Activated CD4-positive, alpha-beta T cell treated with anti-CD3 and anti-CD28 coated beads, Interleukin-2, Interleukin-6, amounts not matched to agents 100 ng/mL and 50 ng/mL, durations not matched to agents 16 hours and 8 hours (primary cell): ENCODE measurements at regions not wholly inside any gene's neighbourhood (a gene's known extent, or its start where the extent isn't known, plus 50 kb on each side); places are given as distances from the start of the nearest gene placed in this dataset.
A peak's percentile ranks its signal among the peaks of the same experiment; 100 is the strongest.
"Not testable (repeated sequence)": the region's sequence is repeated elsewhere in the genome, so short reads cannot be mapped to it uniquely, and the experiment has no call there.

Source experiments
- DNase-seq: peaks from one replicate; pipeline ENCODE4 v3.0.0-alpha.2; 2020

- DNase-seq: not testable (repeated sequence)
Observed at GRCh38 chr9:41075671-41076070, 52.8 kb downstream of the FOXD4L6 start.

DNA sequence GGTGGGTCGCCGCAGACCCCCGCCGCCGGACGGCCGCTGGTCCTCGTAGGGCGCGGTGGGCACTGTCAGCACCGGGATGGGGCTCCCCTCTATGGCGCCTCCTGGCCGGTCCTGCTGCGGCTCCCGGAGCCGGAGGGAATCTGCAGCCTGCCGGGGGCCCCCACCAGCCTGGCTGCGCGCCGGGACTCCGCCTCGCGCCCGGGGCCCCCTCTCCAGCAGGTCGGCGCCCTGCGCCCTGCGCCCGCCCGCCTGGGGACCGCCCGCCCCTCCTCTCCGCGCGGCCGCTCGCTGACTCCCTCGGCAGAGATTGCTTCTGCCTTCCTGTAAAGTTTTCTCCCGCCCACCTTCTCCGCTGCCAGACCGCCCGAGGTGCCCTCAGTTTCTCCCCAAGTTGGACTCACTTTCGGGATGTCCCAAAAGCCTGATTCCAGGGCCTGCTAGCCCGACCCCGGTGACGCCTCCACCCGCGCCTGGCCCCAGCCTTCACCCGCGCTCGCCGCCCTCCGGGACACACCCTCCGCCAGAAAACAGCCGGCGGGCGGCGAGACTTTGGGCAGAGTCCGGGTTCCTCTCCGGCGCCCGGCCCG, 54.0 kb downstream of the FOXD4L6 start:
- DNase-seq: peak; percentile 25

GRCh38 chr9:41073471-41074243, 54.8 kb downstream of the FOXD4L6 start:
- DNase-seq: not testable (repeated sequence)

DNA sequence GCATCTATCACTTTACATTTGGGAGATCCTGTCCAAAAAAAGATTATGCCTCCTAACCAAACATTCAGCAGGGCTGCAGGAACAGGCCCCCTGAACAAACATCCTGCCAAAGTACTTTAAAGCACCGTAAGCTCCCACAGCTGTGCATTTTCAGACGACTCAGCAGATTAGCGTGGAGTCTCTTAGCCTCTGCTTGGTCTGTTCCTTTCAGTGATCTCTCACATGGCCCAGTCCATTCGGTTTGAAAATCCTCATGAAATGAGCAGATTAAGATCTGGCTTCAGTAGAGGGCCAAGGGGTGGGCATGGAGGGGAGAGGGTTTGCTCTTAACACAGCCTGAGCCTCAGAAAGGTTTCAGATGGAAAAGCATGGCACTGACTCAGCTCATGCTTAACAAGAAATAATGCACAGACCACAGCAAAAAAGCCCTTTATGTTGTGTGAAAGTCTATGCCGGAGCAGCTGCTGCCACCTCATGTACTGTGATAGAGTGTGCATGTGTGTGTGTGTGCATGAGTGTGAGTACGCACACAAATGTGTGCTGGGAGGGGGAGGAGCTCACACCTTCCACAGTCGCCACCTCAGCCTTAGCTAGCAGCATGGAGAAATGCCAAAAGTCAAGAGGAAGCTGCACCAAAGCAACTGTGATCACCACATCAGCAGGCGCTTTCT, 64.2 kb downstream of the FOXD4L6 start:
- DNase-seq: peak; percentile 32

DNA sequence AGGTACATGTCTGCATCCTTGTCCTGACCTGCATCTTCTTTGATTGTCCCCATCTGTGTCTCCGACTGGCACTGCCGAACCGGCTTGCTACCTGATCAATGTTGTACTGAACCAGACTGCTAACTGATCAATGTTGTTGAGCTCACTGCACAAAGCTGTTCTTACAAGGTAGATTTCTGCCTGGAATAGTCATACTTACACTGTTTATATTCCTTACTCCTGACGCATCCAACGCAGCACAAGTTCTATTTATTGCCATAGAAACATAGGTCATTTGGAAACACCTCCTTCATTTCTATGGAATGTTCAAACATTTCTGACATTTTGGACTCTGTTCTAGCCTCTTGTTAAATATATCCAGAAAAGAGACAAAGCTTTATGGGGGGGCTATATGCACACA, 65.2 kb downstream of the FOXD4L6 start:
- not testable (repeated sequence) for DNase-seq

DNA sequence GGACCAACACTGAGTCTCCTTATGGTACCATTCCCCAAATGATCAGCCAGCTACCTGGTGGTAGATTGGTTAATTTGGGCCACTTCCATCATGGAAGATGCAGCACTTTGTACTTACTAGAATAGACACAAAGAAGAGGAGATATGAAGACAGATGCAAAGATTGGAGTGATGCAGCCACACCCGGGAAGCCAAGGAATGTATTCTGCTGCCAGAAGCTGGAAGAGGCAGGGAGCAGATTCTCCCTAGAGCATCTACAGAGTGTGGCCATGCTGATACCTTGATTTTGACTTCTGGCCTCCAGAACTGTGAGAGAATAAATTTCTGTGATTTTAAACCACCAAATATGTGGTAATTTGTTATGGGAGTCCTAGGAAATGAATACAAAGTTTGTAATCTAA, 68.9 kb downstream of the FOXD4L6 start:
- not testable (repeated sequence) for DNase-seq

GRCh38 chr9:41053666-41054363, 74.7 kb downstream of the FOXD4L6 start:
- not testable (repeated sequence) for DNase-seq

DNA sequence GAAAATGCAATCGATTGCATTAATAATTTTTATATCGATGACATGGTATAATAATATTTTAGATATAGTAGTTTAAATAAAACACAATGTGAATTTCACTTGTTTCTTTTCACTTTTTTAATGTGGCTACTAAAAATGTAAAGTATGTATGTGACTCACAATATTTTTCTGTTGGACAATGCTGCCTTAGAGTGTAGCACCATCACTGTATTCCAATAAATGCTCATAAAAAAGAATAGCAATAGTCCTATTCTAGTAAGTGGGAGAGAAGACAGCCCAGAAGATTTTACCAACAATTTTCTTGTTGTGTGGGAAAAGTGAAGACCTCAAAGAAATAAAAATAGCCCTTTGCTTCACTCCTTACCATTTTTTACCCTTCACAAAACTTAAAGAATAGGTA, 79.8 kb downstream of the FOXD4L6 start:
- not testable (repeated sequence) for DNase-seq

GRCh38 chr9:41047792-41048191, 80.7 kb downstream of the FOXD4L6 start:
- DNase-seq: not testable (repeated sequence)

GRCh38 chr9:41044930-41045329, 83.6 kb downstream of the FOXD4L6 start:
- DNase-seq: not testable (repeated sequence)

GRCh38 chr9:41043433-41043832, 85.0 kb downstream of the FOXD4L6 start:
- DNase-seq: not testable (repeated sequence)

DNA sequence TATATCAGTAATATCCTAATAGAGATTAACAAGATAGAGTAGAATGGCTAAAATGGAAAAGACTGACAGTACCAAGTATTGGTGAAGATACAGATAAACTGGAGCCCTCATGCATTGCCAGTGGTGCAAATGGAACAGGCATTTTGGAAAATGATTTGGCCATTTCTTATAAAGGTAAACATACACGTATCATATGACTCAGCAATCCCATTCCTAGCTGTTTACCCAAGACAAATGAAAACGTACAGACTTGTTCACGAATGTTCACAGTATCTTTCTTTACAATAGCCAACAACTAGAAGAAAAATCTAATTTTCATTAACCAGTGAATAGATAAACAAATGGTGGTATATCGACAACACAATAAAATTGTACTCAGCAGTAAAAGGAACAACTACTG, 86.4 kb downstream of the FOXD4L6 start:
- not testable (repeated sequence) for DNase-seq

- not testable (repeated sequence) for DNase-seq
Observed at GRCh38 chr9:41040705-41041342, 87.7 kb downstream of the FOXD4L6 start.

DNA sequence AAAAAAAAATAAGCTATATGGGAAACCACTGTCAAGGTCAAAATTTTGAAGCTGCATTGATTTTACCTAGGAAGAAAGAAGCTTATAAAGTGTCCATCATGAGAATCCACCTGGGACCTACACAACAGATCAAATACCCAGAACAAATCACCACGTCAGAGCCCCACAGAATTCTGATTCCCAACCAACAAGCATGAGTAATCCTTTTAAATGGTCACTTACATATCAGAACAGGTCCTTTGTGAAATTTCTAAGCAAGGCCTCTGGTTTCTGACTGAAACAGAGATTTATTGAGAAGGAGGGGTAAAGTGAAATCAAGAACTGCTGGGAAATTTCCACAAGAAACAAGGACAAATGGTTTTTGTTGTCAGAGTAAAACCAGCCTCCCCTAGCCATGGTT, 93.2 kb downstream of the FOXD4L6 start:
- not testable (repeated sequence) for DNase-seq

DNA sequence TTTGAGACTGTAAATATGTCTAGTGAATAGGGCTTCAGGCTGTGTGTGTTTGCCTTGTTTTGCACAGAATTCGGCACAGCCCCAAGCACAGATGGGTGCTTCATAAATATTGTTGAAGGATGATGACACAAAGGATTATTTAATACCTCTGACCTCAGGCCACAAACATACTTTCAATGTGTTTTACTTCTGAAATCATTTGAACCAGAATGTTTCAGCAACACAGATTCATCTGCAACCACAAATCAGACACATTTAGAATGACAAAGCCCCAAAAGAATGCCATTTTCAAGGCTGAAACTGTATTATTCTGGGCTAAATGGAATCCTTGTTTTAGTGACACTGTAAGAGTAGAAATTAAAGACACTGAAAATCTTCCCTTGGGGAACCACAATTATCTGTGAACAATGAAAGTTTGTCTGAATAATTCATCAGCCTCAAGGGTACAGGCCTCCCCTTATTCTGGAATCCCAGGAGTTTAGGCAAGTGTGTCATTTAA, 93.7 kb downstream of the FOXD4L6 start:
- DNase-seq: not testable (repeated sequence)

GRCh38 chr9:41033877-41034276, 94.6 kb downstream of the FOXD4L6 start:
- DNase-seq: not testable (repeated sequence)

DNA sequence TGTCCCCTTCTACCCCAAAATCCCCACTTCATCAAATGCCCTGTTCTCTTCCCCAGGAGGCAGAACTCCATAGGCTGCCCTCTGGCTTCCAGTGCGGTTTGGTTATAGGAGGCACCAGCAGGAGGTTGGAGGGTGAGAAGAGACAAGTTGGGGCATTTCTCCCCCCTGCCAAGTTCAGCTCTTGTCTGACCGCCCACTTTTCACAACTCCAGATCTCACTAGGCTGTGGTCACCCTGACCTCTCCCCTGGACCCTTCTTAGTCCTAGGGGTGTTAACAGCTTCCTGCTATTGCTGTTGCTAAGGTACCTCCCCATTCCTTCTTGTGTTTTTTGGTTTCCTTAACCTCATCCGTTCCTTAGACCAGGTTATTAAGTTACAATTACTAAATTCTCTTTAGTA, 95.1 kb downstream of the FOXD4L6 start:
- not testable (repeated sequence) for DNase-seq

GRCh38 chr9:41026912-41027676, 101.4 kb downstream of the FOXD4L6 start:
- not testable (repeated sequence) for DNase-seq

DNA sequence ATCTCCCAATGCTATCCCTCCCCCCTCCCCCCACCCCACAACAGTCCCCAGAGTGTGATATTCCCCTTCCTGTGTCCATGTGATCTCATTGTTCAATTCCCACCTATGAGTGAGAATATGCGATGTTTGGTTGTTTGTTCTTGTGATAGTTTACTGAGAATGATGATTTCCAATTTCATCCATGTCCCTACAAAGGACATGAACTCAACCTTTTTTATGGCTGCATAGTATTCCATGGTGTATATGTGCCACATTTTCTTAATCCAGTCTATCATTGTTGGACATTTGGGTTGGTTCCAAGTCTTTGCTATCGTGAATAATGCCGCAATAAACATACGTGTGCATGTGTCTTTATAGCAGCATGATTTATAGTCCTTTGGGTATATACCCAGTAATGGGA, 106.1 kb downstream of the FOXD4L6 start:
- DNase-seq: not testable (repeated sequence)

DNA sequence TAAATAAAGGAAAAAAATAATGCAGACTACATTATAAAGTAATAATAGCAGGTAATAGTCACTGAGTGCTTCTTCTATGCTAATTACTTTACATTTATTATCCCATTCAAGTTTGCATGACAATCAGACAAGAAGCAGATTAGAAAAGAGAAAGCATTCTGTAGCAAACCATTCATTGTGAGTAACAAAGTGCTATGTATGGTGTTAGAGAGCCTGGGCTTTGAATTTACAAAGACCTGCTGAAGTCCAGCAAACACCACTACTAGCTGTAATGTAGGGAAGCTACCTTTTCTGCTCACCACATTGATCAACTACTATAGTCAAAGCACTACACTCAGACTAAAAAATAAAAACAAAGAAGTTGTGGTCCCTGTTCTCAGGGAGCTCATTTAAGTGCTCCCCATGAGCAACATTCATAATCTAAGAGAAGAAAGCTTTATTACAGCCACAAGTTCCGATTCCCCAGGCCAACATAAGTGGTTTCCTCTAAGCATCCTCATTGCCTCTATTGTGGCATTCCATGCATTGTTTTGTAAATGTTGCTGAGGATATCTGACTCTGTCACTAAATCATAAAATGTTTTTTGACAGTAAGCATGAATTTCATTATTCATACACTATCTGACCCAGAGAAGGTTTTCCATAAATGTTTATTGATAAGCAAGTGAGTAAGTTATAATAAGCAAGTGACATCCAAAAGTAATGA, 108.5 kb downstream of the FOXD4L6 start:
- not testable (repeated sequence) for DNase-seq

- not testable (repeated sequence) for DNase-seq
Observed at GRCh38 chr9:41018948-41019347, 109.5 kb downstream of the FOXD4L6 start.
